ENCODE measurements at regions not wholly inside any gene's neighbourhood (a gene's known extent, or its start where the extent isn't known, plus 50 kb on each side); places are given as distances from the start of the nearest gene placed in this dataset.

DNA sequence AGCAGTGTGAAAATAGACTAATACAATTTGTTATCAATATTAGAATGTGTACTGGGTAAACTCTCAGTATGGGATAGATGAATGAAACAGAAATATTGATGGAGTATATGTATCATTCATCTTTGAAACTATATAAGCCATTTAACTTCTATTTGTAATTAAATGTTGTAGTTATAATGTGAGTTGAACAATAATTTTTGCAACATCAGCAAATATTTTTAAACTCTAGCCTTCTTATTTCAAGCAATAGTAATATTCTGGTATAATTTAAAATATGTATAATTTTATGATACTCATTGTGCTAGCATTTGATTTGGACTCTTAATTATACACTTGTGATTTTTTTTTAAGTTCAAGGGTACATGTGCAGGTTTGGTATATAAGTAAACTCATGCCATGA lies 59.6 kb upstream of the RGMB start:
- no peak for TF ChIP-seq CTCF (IDR thresholded peaks at IDR 0.05; ENCODE audit: extremely low read depth, insufficient read depth, missing control alignments)
- DNase-seq (ENCODE audit: low spot score), result no peak
- in situ Hi-C loops (cut with MboI; ENCODE audit: low pct_unique_long_range_greater_than_20kb, low sequenced_read_pairs, unreplicated experiment), result no loop called here

GRCh38 chr5:98714710-98715288 lies 58.7 kb upstream of the RGMB start:
- in situ Hi-C loops (cut with MboI; ENCODE audit: low pct_unique_long_range_greater_than_20kb, low sequenced_read_pairs, unreplicated experiment), result no loop called here
- no peak for TF ChIP-seq CTCF (IDR thresholded peaks at IDR 0.05; ENCODE audit: extremely low read depth, insufficient read depth, missing control alignments)
- no peak for DNase-seq (ENCODE audit: low spot score)

DNA sequence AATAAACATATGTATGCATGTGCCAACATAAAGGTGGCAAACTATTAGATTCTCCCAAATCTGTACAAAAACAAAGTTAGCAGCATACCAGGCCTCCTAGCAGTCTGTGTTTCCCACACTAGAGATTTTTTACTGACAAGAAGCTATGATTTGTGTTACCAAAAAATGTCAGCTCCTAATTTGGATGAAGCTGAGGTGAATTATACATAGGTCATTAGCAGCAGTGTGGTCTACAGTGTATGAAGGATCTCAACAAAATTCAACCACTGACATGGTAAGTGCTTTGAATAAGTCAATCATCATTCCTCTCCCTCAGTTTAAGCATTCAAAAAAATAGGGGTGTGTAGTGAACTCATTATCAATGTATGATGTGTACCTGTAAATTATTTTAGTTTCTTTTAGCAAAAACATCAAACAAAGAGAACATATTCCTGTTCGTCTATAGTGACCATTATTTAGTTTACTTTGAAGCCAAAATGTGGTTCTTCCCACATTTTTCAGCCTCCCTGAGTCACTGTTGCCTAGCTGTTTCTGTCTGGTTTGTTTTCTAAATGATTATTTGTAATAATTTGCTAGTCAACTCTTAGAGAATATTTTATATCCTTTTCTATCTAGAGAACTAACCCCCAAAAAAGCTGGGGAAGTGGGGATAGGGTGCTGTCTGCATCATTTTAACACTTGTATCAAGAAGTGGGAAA lies 52.1 kb upstream of the RGMB start:
- DNase-seq (ENCODE audit: low spot score), result no peak
- TF ChIP-seq CTCF (IDR thresholded peaks at IDR 0.05; ENCODE audit: extremely low read depth, insufficient read depth, missing control alignments), result no peak
- in situ Hi-C loops (cut with MboI; ENCODE audit: low pct_unique_long_range_greater_than_20kb, low sequenced_read_pairs, unreplicated experiment), result no loop called here

GRCh38 chr5:98722188-98722587 lies 51.3 kb upstream of the RGMB start:
- no peak for DNase-seq (ENCODE audit: low spot score)
- TF ChIP-seq CTCF (IDR thresholded peaks at IDR 0.05; ENCODE audit: extremely low read depth, insufficient read depth, missing control alignments), result no peak
- in situ Hi-C loops (cut with MboI; ENCODE audit: low pct_unique_long_range_greater_than_20kb, low sequenced_read_pairs, unreplicated experiment), result no loop called here

- no peak for DNase-seq (ENCODE audit: low spot score)
- in situ Hi-C loops (cut with MboI; ENCODE audit: low pct_unique_long_range_greater_than_20kb, low sequenced_read_pairs, unreplicated experiment), result no loop called here
- no peak for TF ChIP-seq CTCF (IDR thresholded peaks at IDR 0.05; ENCODE audit: extremely low read depth, insufficient read depth, missing control alignments)
Observed at GRCh38 chr5:98723061-98723460, 50.4 kb upstream of the RGMB start.

All from GM13977 (cell line).